Esophagus muscularis mucosa (tissue), 3 donors: ENCODE measurements at regions not wholly inside any gene's neighbourhood (a gene's known extent, or its start where the extent isn't known, plus 50 kb on each side); places are given as distances from the start of the nearest gene placed in this dataset.

ENCODE experiments used
- CTCF ChIP-seq, 3 experiments: fragments of 200-600 bp in 2 of 3; fragments of 450-650 bp in 1 of 3; sonication (generic) in 2 of 3; IDR thresholded peaks; one replicate each; pipeline ENCODE4 v1.5.1; 2017 to 2019; ENCODE audit warnings: antibody characterized with exemption in 3 of 3, mild to moderate bottlenecking in 2 of 3, moderate library complexity in 1 of 3
- POLR2A ChIP-seq: fragments of 450-650 bp; IDR thresholded peaks from one replicate; pipeline ENCODE4 v1.6.1; 2017; ENCODE audit warnings: antibody characterized with exemption, moderate library complexity, mild to moderate bottlenecking, low read depth
- POLR2AphosphoS5 ChIP-seq, 2 donors: sonication (generic); formaldehyde crosslinking; IDR thresholded peaks; one replicate each; pipeline ENCODE4 v1.6.1; 2017; ENCODE audit warnings: antibody characterized with exemption in 2 of 2

GRCh38 chr4:24112466-24112865, 222.6 kb upstream of the PPARGC1A start:
- no peak for TF ChIP-seq POLR2AphosphoS5 (IDR thresholded peaks at IDR 0.05)
- no peak for TF ChIP-seq CTCF (IDR thresholded peaks at IDR 0.05)
- no peak for TF ChIP-seq POLR2A
